IMR-90 (cell line): ENCODE measurements at regions not wholly inside any gene's neighbourhood (a gene's known extent, or its start where the extent isn't known, plus 50 kb on each side); places are given as distances from the start of the nearest gene placed in this dataset.

Source experiments
- ATAC-seq: fragments of 200-7000 bp; cut with Tn5 transposase; 2 replicates; pipeline ENCODE4 v1.9.1; 2020; ENCODE audit warnings: low read depth, mild to moderate bottlenecking, moderate library complexity
- BruUV-seq: library from RNA; stranded (reverse); fragments of 400-500 nt; replicated peaks from 2 replicates; lab custom pipeline; 2021; lab: Mats Ljungman, UMichigan
- CTCF ChIA-PET: fragments of 300-600 bp; formaldehyde crosslinking; extraction: SDS; loops from one replicate; lab custom pipeline; 2021; ENCODE audit warnings: antibody characterized with exemption; lab: Yijun Ruan, JAX
- POLR2A ChIA-PET: fragments of 300-600 bp; sonication (Branson Sonifier 250); formaldehyde crosslinking; loops from one replicate; lab custom pipeline; 2022; ENCODE audit warnings: antibody characterized with exemption; ENCODE audit not compliant: unreplicated experiment; lab: Charles Lee
- DNase-seq: peaks from one replicate; pipeline ENCODE4 v3.0.0; 2013
- H2AFZ ChIP-seq: replicated peaks from 2 replicates; pipeline ENCODE3; 2013; ENCODE audit warnings: low read length, mild to moderate bottlenecking; ENCODE audit not compliant: poor library complexity
- H2AK5ac ChIP-seq: 2 replicates; pipeline ENCODE4 v1.6.1; 2013; ENCODE audit warnings: low read depth, low read length, inconsistent platforms
- H2AK9ac ChIP-seq: replicated peaks from 2 replicates; pipeline ENCODE3; 2013; ENCODE audit warnings: mild to moderate bottlenecking, low read depth, low read length, moderate library complexity; ENCODE audit not compliant: poor library complexity
- H2BK120ac ChIP-seq: 2 replicates; pipeline ENCODE4 v1.6.1; 2013; ENCODE audit warnings: low read depth, low read length, inconsistent platforms
- H2BK15ac ChIP-seq: 3 replicates; pipeline ENCODE4 v1.6.1; 2013; ENCODE audit warnings: low read depth, low read length, inconsistent platforms
- H2BK20ac ChIP-seq: 2 replicates; pipeline ENCODE4 v1.6.1; 2013; ENCODE audit warnings: low read depth, mild to moderate bottlenecking, inconsistent platforms, low read length, moderate library complexity
- H2BK5ac ChIP-seq: 2 replicates; pipeline ENCODE4 v1.6.1; 2013; ENCODE audit warnings: mild to moderate bottlenecking, low read depth, low read length, inconsistent platforms; ENCODE audit not compliant: poor library complexity, severe bottlenecking
- H3K14ac ChIP-seq: replicated peaks from 2 replicates; pipeline ENCODE4 v1.6.1; 2013; ENCODE audit warnings: low read depth, low read length, inconsistent platforms
- H3K18ac ChIP-seq: 2 replicates; pipeline ENCODE4 v1.6.1; 2013; ENCODE audit warnings: low read depth, low read length, control low read depth
- H3K23ac ChIP-seq: 2 replicates; pipeline ENCODE4 v1.6.1; 2013; ENCODE audit warnings: low read depth, low read length, inconsistent platforms
- H3K27ac ChIP-seq: 2 replicates; pipeline ENCODE4 v1.5.1; 2013; ENCODE audit warnings: mild to moderate bottlenecking, control low read depth, low read length; ENCODE audit not compliant: insufficient read depth
- H3K27me3 ChIP-seq: 2 replicates; pipeline ENCODE4 v1.6.1; 2013; ENCODE audit warnings: low read length; ENCODE audit not compliant: control insufficient read depth, insufficient read depth
- H3K36me3 ChIP-seq: 2 replicates; pipeline ENCODE4 v1.6.1; 2013; ENCODE audit warnings: low read length, mixed read lengths; ENCODE audit not compliant: control insufficient read depth, insufficient read depth
- H3K4ac ChIP-seq: 2 replicates; pipeline ENCODE4 v1.6.1; 2013; ENCODE audit warnings: low read depth, low read length, inconsistent platforms
- H3K4me1 ChIP-seq: 2 replicates; pipeline ENCODE4 v1.6.1; 2013; ENCODE audit warnings: low read length, mixed read lengths; ENCODE audit not compliant: control insufficient read depth, insufficient read depth
- H3K4me2 ChIP-seq: 2 replicates; pipeline ENCODE4 v1.6.1; 2013; ENCODE audit warnings: low read depth, mild to moderate bottlenecking, control low read depth, low read length, moderate library complexity
- H3K4me3 ChIP-seq: 2 replicates; pipeline ENCODE4 v1.5.1; 2013; ENCODE audit warnings: low read depth, mild to moderate bottlenecking, control low read depth, low read length, moderate library complexity; ENCODE audit not compliant: insufficient read depth
- H3K56ac ChIP-seq: 2 replicates; pipeline ENCODE4 v1.6.1; 2013; ENCODE audit warnings: low read length, inconsistent platforms; ENCODE audit not compliant: insufficient read depth; ENCODE audit errors: extremely low read depth
- H3K79me1 ChIP-seq, 2 experiments: 2 replicates each; pipeline ENCODE4 v1.6.1; 2013; ENCODE audit warnings: low read length in 2 of 2, inconsistent platforms in 1 of 2, low read depth in 1 of 2
- H3K9ac ChIP-seq: 2 replicates; pipeline ENCODE4 v1.6.1; 2013; ENCODE audit warnings: low read depth, low read length, control low read depth
- H3K9me1 ChIP-seq: 2 replicates; pipeline ENCODE4 v1.6.1; 2013; ENCODE audit warnings: low read length, inconsistent platforms; ENCODE audit not compliant: insufficient read depth
- H3K9me3 ChIP-seq: 2 replicates; pipeline ENCODE4 v1.6.1; 2013; ENCODE audit warnings: low read length; ENCODE audit not compliant: control insufficient read depth, insufficient read depth
- H4K20me1 ChIP-seq: 2 replicates; pipeline ENCODE4 v1.6.1; 2013; ENCODE audit warnings: low read length, inconsistent platforms; ENCODE audit not compliant: insufficient read depth
- H4K5ac ChIP-seq: 2 replicates; pipeline ENCODE4 v1.6.1; 2013; ENCODE audit warnings: mild to moderate bottlenecking, low read depth, low read length, control low read depth
- H4K8ac ChIP-seq, 2 experiments: 2 replicates each; pipeline ENCODE4 v1.6.1; 2013; ENCODE audit warnings: low read depth in 2 of 2, low read length in 2 of 2, control low read depth in 1 of 2, inconsistent platforms in 1 of 2
- H4K91ac ChIP-seq: 2 replicates; pipeline ENCODE4 v1.6.1; 2013; ENCODE audit warnings: low read depth, low read length, inconsistent platforms; ENCODE audit not compliant: insufficient read depth
- BHLHE40 ChIP-seq: fragments of 150-350 bp; IDR thresholded peaks from 2 replicates; pipeline ENCODE4 v1.6.1; 2016; ENCODE audit warnings: mild to moderate bottlenecking, low read depth, low read length
- CEBPB ChIP-seq: IDR thresholded peaks from 2 replicates; pipeline ENCODE4 v1.6.1; 2012; ENCODE audit warnings: low read depth, low read length, improper control_type of control experiment
- CHD1 ChIP-seq: IDR thresholded peaks from 2 replicates; pipeline ENCODE4 v1.6.1; 2012; ENCODE audit warnings: low read depth, low read length, improper control_type of control experiment
- FOS ChIP-seq: fragments of 150-350 bp; IDR thresholded peaks from 2 replicates; pipeline ENCODE4 v1.6.1; 2016; ENCODE audit warnings: low read depth, low read length
- MAFK ChIP-seq: IDR thresholded peaks from 2 replicates; pipeline ENCODE4 v1.6.1; 2012; ENCODE audit warnings: low read depth, low read length, improper control_type of control experiment
- MAZ ChIP-seq: IDR thresholded peaks from 2 replicates; pipeline ENCODE4 v1.6.1; 2012; ENCODE audit warnings: low read depth, mild to moderate bottlenecking, low read length, improper control_type of control experiment, moderate library complexity, borderline replicate concordance
- MXI1 ChIP-seq: IDR thresholded peaks from 2 replicates; pipeline ENCODE4 v1.6.1; 2012; ENCODE audit warnings: low read depth, mild to moderate bottlenecking, low read length, moderate library complexity, borderline replicate concordance
- NFE2L2 ChIP-seq: fragments of 150-350 bp; IDR thresholded peaks from 2 replicates; pipeline ENCODE4 v1.6.1; 2016; ENCODE audit warnings: low read depth, mild to moderate bottlenecking, low read length
- POLR2A ChIP-seq: IDR thresholded peaks from 2 replicates; pipeline ENCODE4 v1.6.1; 2012; ENCODE audit warnings: mild to moderate bottlenecking, low read depth, low read length
- RAD21 ChIP-seq: IDR thresholded peaks from 2 replicates; pipeline ENCODE4 v1.6.1; 2012; ENCODE audit warnings: low read length, improper control_type of control experiment
- RCOR1 ChIP-seq: IDR thresholded peaks from 2 replicates; pipeline ENCODE4 v1.6.1; 2012; ENCODE audit warnings: mild to moderate bottlenecking, low read length, improper control_type of control experiment; ENCODE audit not compliant: insufficient replicate concordance
- RFX5 ChIP-seq: IDR thresholded peaks from 2 replicates; pipeline ENCODE4 v1.8.0; 2012; ENCODE audit warnings: low read depth, mild to moderate bottlenecking, low read length, moderate library complexity
- SMC3 ChIP-seq: fragments of 150-350 bp; IDR thresholded peaks from 2 replicates; pipeline ENCODE4 v1.6.1; 2016; ENCODE audit warnings: low read depth, mild to moderate bottlenecking, antibody characterized with exemption, low read length, moderate library complexity
- dilution Hi-C: fragments of 300-500 bp; cut with HindIII; formaldehyde crosslinking; loops from one replicate; pipeline ENCODE4 v1.14.3; 2018; ENCODE audit warnings: low sequenced_read_pairs; ENCODE audit not compliant: unreplicated experiment
- in situ Hi-C: fragments of 300-500 bp; cut with MboI; formaldehyde crosslinking; loops from 3 replicates; pipeline ENCODE4 v1.14.3; 2019; ENCODE audit warnings: low sequenced_read_pairs, inconsistent platforms, mixed read lengths
- intact Hi-C: fragments of 100-400 bp; cut with micrococcal nuclease; formaldehyde crosslinking; loops from 2 replicates; pipeline ENCODE4 v1.10.0; 2022
- TF ChIP-seq, protein P1 (sequence below): fragments of 150-350 bp; IDR thresholded peaks from 2 replicates; pipeline ENCODE4 v1.6.1; 2016; ENCODE audit warnings: low read depth, mild to moderate bottlenecking, low read length, moderate library complexity, borderline replicate concordance
- TF ChIP-seq, protein P2 (sequence below): conservative IDR thresholded peaks from 2 replicates; pipeline ENCODE4 v1.5.1; 2012; ENCODE audit warnings: mild to moderate bottlenecking, low read depth, low read length, improper control_type of control experiment
- TF ChIP-seq, protein P3 (sequence below): fragments of 150-350 bp; IDR thresholded peaks from 2 replicates; pipeline ENCODE4 v1.6.1; 2017; ENCODE audit warnings: mild to moderate bottlenecking, antibody characterized with exemption, low read length, low read depth

DNA sequence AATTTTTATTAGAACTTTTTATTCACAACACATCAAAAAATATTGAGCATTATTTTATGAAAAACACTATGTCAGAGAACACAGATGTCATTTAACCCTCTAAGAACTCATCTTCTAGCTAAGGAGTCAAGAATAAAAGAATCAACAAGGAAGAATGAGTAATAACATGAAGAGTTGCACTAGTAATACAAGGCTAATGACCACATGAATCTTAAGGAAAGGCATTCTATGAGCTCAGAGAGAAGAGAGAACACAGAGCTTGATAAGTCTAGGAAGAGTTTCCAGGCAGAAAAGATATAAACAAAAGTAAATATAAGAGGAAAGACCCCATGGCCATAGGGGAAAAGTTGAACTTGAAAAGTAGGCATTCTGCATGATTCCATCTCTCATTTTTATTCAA is 166.5 kb downstream of the MAIP1 start:
- peaks cover 2% of the 10 kb centered on the region; the same call in 1 of the 2 replicates for H3K4me1 ChIP-seq
- ChIA-PET CTCF (no interaction called here), POLR2A (no interaction called here)
- ATAC-seq = no peak; the same call in 1 of the 2 replicates
- intact Hi-C loops = no loop called here
- no peak overlapping the region for H2AK5ac ChIP-seq
- peak; percentile 69 for DNase-seq
- no peaks in the 10 kb centered on the region for H3K9me3 ChIP-seq
- no peak overlapping the region for H2AK9ac ChIP-seq
- no peaks in the 10 kb centered on the region for H3K36me3 ChIP-seq
- H2BK20ac ChIP-seq = no peak overlapping the region
- H3K9me1 ChIP-seq = no peaks in the 10 kb centered on the region
- H2BK15ac ChIP-seq = no peak overlapping the region
- peaks cover 3% of the 10 kb centered on the region; the same call in 1 of the 2 replicates for H3K27me3 ChIP-seq
- H2BK5ac ChIP-seq = no peak overlapping the region
- no peaks in the 10 kb centered on the region for H3K79me1 ChIP-seq
- H3K23ac ChIP-seq = no peak overlapping the region
- no peak overlapping the region for H3K27ac ChIP-seq
- BruUV-seq = no TSS peak
- H2BK120ac ChIP-seq = no peak overlapping the region
- no peak overlapping the region for H3K4ac ChIP-seq
- no peak overlapping the region for H3K9ac ChIP-seq
- H4K20me1 ChIP-seq = no peaks in the 10 kb centered on the region
- in situ Hi-C loops = no loop called here
- H4K8ac ChIP-seq = no peak overlapping the region
- H4K91ac ChIP-seq = no peak overlapping the region
- no peak overlapping the region for H3K14ac ChIP-seq
- no peak overlapping the region for H3K4me3 ChIP-seq
- H2AFZ ChIP-seq = no peak overlapping the region
- TF ChIP-seq MXI1 (no peak), CHD1 (no peak), FOS (no peak), POLR2A (no peak), BHLHE40 (no peak), CEBPB (no peak), RFX5 (no peak), RCOR1 (no peak), NFE2L2 (no peak), SMC3 (no peak), RAD21 (no peak), MAZ (no peak), MAFK (no peak)
- TF ChIP-seq, protein P1, sequence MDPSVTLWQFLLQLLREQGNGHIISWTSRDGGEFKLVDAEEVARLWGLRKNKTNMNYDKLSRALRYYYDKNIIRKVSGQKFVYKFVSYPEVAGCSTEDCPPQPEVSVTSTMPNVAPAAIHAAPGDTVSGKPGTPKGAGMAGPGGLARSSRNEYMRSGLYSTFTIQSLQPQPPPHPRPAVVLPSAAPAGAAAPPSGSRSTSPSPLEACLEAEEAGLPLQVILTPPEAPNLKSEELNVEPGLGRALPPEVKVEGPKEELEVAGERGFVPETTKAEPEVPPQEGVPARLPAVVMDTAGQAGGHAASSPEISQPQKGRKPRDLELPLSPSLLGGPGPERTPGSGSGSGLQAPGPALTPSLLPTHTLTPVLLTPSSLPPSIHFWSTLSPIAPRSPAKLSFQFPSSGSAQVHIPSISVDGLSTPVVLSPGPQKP = no peak
- TF ChIP-seq, protein P2, sequence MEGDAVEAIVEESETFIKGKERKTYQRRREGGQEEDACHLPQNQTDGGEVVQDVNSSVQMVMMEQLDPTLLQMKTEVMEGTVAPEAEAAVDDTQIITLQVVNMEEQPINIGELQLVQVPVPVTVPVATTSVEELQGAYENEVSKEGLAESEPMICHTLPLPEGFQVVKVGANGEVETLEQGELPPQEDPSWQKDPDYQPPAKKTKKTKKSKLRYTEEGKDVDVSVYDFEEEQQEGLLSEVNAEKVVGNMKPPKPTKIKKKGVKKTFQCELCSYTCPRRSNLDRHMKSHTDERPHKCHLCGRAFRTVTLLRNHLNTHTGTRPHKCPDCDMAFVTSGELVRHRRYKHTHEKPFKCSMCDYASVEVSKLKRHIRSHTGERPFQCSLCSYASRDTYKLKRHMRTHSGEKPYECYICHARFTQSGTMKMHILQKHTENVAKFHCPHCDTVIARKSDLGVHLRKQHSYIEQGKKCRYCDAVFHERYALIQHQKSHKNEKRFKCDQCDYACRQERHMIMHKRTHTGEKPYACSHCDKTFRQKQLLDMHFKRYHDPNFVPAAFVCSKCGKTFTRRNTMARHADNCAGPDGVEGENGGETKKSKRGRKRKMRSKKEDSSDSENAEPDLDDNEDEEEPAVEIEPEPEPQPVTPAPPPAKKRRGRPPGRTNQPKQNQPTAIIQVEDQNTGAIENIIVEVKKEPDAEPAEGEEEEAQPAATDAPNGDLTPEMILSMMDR = no peak
- TF ChIP-seq, protein P3, sequence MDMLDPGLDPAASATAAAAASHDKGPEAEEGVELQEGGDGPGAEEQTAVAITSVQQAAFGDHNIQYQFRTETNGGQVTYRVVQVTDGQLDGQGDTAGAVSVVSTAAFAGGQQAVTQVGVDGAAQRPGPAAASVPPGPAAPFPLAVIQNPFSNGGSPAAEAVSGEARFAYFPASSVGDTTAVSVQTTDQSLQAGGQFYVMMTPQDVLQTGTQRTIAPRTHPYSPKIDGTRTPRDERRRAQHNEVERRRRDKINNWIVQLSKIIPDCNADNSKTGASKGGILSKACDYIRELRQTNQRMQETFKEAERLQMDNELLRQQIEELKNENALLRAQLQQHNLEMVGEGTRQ = no peak
- no peak overlapping the region for H3K4me2 ChIP-seq
- no peak overlapping the region for H3K56ac ChIP-seq
- dilution Hi-C loops = no loop called here
- H4K5ac ChIP-seq = no peak overlapping the region
- no peak overlapping the region for H3K18ac ChIP-seq
